ENCODE measurements at regions not wholly inside any gene's neighbourhood (a gene's known extent, or its start where the extent isn't known, plus 50 kb on each side); places are given as distances from the start of the nearest gene placed in this dataset.

- no peak for TF ChIP-seq POLR2A (IDR thresholded peaks at IDR 0.05; ENCODE audit: low read depth)
- TF ChIP-seq, protein P1, sequence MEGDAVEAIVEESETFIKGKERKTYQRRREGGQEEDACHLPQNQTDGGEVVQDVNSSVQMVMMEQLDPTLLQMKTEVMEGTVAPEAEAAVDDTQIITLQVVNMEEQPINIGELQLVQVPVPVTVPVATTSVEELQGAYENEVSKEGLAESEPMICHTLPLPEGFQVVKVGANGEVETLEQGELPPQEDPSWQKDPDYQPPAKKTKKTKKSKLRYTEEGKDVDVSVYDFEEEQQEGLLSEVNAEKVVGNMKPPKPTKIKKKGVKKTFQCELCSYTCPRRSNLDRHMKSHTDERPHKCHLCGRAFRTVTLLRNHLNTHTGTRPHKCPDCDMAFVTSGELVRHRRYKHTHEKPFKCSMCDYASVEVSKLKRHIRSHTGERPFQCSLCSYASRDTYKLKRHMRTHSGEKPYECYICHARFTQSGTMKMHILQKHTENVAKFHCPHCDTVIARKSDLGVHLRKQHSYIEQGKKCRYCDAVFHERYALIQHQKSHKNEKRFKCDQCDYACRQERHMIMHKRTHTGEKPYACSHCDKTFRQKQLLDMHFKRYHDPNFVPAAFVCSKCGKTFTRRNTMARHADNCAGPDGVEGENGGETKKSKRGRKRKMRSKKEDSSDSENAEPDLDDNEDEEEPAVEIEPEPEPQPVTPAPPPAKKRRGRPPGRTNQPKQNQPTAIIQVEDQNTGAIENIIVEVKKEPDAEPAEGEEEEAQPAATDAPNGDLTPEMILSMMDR (IDR thresholded peaks at IDR 0.05) = no peak
- TF ChIP-seq EP300 (IDR thresholded peaks at IDR 0.05) = no peak
These were observed 191.7 kb upstream of the SPHKAP start for GRCh38 chr2:228373191-228373590.
